Lower leg skin (tissue), 4 donors: ENCODE measurements at regions not wholly inside any gene's neighbourhood (a gene's known extent, or its start where the extent isn't known, plus 50 kb on each side); places are given as distances from the start of the nearest gene placed in this dataset.

Experiments used
- DNase-seq, 2 donors: peaks; one replicate each; pipeline ENCODE4 v3.0.0-alpha.2; 2019; ENCODE audit warnings: low spot score in 2 of 2
- H3K4me3 ChIP-seq: fragments of 200-600 bp; sonication (generic); 2 replicates; pipeline ENCODE4 v1.5.1; 2017; ENCODE audit warnings: mild to moderate bottlenecking, low read depth; ENCODE audit not compliant: poor library complexity, severe bottlenecking
- POLR2A ChIP-seq, 2 donors: fragments of 450-650 bp; IDR thresholded peaks; one replicate each; pipeline ENCODE4 v1.6.1; 2016 to 2017; ENCODE audit warnings: antibody characterized with exemption in 2 of 2, mild to moderate bottlenecking in 1 of 2, moderate library complexity in 1 of 2
- WGBS, 2 donors: methylation state at CpG; one replicate each; pipeline ENCODE4 v1.1.5; 2018; 5-methylcytosine and 5-hydroxymethylcytosine counted together
- intact Hi-C: fragments of 100-400 bp; cut with DNase I; formaldehyde crosslinking; loops from one replicate; pipeline ENCODE4 v1.15.0; 2023; ENCODE audit warnings: low total_unique reads
- TF ChIP-seq, protein P1 (sequence below), 3 donors: fragments of 450-650 bp; IDR thresholded peaks; one replicate each; pipeline ENCODE4 v1.5.1; 2016; ENCODE audit warnings: antibody characterized with exemption in 3 of 3, mild to moderate bottlenecking in 3 of 3, moderate library complexity in 2 of 3

DNA sequence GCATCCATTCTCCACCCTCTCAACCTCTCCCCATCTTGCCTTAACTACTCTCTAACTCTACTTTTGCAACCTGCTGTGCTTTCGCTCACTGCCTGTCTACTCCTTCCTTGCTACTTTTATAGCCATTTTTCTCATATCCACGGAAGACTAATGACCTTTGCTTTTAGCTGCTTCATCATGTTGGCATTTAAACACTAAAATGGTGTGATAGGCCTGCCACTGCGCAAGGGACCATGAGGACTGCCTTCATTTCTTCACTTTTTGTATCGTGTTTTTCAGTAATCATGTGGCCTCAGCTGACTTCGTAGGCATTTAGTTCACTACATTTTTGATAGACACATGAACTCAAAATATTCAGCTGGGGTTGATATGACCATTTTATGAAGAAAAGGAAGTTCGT is 252.1 kb downstream of the BCAT1 start:
- no peak overlapping the region for H3K4me3 ChIP-seq
- no peak for DNase-seq
- TF ChIP-seq, protein P1, sequence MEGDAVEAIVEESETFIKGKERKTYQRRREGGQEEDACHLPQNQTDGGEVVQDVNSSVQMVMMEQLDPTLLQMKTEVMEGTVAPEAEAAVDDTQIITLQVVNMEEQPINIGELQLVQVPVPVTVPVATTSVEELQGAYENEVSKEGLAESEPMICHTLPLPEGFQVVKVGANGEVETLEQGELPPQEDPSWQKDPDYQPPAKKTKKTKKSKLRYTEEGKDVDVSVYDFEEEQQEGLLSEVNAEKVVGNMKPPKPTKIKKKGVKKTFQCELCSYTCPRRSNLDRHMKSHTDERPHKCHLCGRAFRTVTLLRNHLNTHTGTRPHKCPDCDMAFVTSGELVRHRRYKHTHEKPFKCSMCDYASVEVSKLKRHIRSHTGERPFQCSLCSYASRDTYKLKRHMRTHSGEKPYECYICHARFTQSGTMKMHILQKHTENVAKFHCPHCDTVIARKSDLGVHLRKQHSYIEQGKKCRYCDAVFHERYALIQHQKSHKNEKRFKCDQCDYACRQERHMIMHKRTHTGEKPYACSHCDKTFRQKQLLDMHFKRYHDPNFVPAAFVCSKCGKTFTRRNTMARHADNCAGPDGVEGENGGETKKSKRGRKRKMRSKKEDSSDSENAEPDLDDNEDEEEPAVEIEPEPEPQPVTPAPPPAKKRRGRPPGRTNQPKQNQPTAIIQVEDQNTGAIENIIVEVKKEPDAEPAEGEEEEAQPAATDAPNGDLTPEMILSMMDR (IDR thresholded peaks at IDR 0.05): no peak
- TF ChIP-seq POLR2A (IDR thresholded peaks at IDR 0.05): no peak
- WGBS, 2 donors: 82 to 87% methylated on average over 6 of the region's 6 CpGs
- intact Hi-C loops: no loop called here

DNA sequence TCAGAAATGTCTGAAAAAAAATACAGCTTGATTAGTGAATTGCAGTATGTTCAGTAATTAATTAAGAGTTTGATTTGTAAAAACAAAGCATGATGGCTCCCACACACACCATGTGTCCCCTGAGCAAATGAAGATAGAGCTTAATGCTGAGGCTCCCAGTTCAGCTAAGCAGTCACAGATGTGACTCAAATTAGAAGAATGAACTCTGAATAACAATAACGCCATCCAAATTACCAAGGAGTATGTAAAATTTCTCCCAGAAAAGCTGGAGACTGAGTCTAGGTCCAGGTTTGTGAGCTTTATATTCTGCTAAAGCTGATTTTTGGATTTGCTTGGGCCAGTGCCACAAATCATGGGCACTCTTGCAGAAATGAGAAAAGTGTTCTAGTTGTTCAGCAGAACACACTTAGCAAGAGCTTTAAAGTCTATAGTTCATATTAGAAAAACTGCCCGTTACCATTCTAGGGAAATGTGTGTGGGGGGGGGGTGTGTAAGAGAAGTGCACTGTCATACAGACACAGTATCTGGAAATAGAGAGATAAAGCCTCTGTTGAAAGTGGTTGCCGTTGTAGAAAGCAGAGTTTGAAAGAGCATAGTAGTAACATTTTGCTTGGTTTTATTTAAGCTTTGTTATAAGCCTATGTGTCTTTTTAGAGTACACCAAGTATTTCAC is 253.1 kb downstream of the BCAT1 start:
- 59 to 76% methylated on average over 3 of the region's 3 CpGs for WGBS, 2 donors
- DNase-seq: no peak
- intact Hi-C loops: no loop called here
- no peak for TF ChIP-seq POLR2A (IDR thresholded peaks at IDR 0.05)
- TF ChIP-seq, protein P1 (IDR thresholded peaks at IDR 0.05): no peak
- H3K4me3 ChIP-seq: no peak overlapping the region

DNA sequence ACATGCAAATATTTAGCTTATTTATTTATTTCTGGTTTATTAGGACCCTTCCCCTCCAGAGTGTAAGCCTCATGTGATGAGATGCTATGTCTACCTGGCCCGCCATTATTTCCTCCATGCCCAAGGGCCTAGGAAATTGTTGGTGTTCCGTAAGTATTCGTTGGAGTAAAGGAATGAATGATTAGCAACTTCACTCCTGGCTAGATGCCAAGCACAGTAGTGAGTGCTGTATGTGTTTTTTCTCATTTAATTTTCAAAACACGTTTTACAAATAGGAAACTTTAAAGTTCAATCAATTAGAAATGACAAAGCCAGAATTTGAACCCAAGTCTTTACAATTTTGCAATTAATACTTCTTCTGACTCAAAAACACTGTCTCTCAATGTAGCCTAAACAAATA is 253.8 kb downstream of the BCAT1 start:
- WGBS, 2 donors: 83% methylated on average over 4 of the region's 4 CpGs
- TF ChIP-seq POLR2A (IDR thresholded peaks at IDR 0.05): no peak
- TF ChIP-seq, protein P1 (IDR thresholded peaks at IDR 0.05): no peak
- H3K4me3 ChIP-seq: no peak overlapping the region
- no peak for DNase-seq
- intact Hi-C loops: no loop called here

DNA sequence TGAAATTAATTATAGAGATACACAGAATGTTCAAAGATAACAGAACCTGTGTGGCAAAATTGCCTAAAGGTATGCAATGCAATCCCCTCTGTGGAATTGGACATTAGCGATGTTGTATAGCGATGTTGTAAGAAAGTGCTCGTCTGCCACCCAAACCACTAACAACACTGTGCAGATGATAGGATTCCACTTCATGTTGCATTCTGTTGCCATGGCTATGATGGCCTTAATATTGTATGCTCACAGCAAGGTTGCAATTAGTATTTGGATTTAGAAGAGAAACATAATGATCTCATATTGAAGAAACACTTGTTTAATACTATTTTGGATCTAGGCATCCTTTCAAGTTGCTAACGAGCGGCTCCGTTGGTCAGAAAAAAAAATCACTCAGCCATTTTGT is 260.3 kb downstream of the BCAT1 start:
- TF ChIP-seq POLR2A (IDR thresholded peaks at IDR 0.05): no peak
- TF ChIP-seq, protein P1 (IDR thresholded peaks at IDR 0.05): no peak
- WGBS, 2 donors: 83 to 84% methylated on average over 6 of the region's 6 CpGs
- intact Hi-C loops: loop anchor here (5.0 kb wide), 1 partner anchor 1289 kb away; no protein-coding TSS in a partner anchor
- H3K4me3 ChIP-seq: no peak overlapping the region
- DNase-seq: no peak

DNA sequence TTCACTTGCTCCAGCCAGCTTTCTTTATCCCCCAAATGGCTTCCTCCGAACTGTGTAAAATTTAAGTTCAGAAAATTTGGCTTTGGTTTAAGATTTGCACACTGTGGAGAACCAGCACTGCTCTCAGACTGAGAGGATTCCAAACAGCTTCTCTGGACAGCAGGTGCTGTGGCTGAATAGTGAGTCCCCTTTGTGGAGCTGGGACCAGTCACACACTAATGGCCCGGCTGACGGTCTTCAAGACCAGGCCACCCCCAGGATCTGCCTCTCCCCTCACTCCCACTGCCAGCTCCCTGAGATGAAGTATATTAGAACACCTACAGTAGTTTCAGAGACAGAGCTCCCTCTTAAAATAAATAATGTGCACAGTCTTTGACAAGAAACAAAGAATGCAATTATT is 267.3 kb downstream of the BCAT1 start:
- H3K4me3 ChIP-seq: no peak overlapping the region
- intact Hi-C loops: no loop called here
- TF ChIP-seq, protein P1 (IDR thresholded peaks at IDR 0.05): no peak
- TF ChIP-seq POLR2A (IDR thresholded peaks at IDR 0.05): no peak
- 80 to 88% methylated on average over 3 of the region's 3 CpGs for WGBS, 2 donors
- no peak for DNase-seq

DNA sequence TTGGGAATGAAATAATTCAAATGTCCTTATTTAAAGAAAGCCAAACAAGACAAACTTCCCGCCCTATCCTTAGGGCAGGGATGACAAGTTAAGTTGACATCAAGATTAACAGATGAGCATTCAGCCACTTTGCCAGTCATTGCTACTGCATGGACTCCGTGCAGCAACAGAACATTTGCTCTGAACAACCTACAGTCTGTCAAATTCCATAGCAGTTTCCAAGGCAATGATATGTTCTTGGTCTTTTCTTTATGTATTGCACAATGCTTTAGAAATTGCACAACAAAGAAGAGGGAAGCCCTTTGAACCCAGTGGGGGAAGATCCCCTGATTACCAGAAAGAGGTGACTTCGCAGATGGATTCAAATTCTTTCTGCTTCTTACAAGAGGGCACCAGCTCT is 269.8 kb downstream of the BCAT1 start:
- TF ChIP-seq POLR2A (IDR thresholded peaks at IDR 0.05): no peak
- TF ChIP-seq, protein P1 (IDR thresholded peaks at IDR 0.05): no peak
- intact Hi-C loops: no loop called here
- no peak for DNase-seq
- WGBS, 2 donors: 38 to 48% methylated on average over 3 of the region's 3 CpGs
- H3K4me3 ChIP-seq: no peak overlapping the region
